GM23248 (cell line): ENCODE measurements at regions not wholly inside any gene's neighbourhood (a gene's known extent, or its start where the extent isn't known, plus 50 kb on each side); places are given as distances from the start of the nearest gene placed in this dataset.

Experiments used
- DNase-seq: peaks from one replicate; pipeline ENCODE4 v3.0.0-alpha.2; 2015
- H2AFZ ChIP-seq: fragments of 200-600 bp; sonication (generic); 2 replicates; pipeline ENCODE4 v1.6.1; 2016; ENCODE audit warnings: antibody characterized with exemption
- H3F3A ChIP-seq: fragments of 200-600 bp; sonication (generic); 2 replicates; pipeline ENCODE4 v1.6.1; 2016; ENCODE audit warnings: mild to moderate bottlenecking, antibody characterized with exemption, mixed run types; ENCODE audit not compliant: insufficient read depth
- H3K27ac ChIP-seq: fragments of 200-600 bp; sonication (generic); 2 replicates; pipeline ENCODE4 v1.5.1; 2016; ENCODE audit warnings: mild to moderate bottlenecking
- H3K27me3 ChIP-seq: fragments of 200-600 bp; sonication (generic); replicated peaks from 2 replicates; pipeline ENCODE4 v1.6.1; 2016; ENCODE audit warnings: mild to moderate bottlenecking; ENCODE audit not compliant: insufficient read depth
- H3K36me3 ChIP-seq: fragments of 200-600 bp; sonication (generic); 2 replicates; pipeline ENCODE4 v1.6.1; 2016; ENCODE audit warnings: low read depth, mild to moderate bottlenecking
- H3K4me1 ChIP-seq: fragments of 200-600 bp; sonication (generic); 2 replicates; pipeline ENCODE4 v1.6.1; 2016; ENCODE audit warnings: mild to moderate bottlenecking; ENCODE audit not compliant: insufficient read depth
- H3K4me2 ChIP-seq: fragments of 200-600 bp; sonication (generic); one replicate; pipeline ENCODE4 v1.6.1; 2016; ENCODE audit warnings: mild to moderate bottlenecking; ENCODE audit not compliant: unreplicated experiment
- H3K4me3 ChIP-seq: fragments of 200-600 bp; sonication (generic); 2 replicates; pipeline ENCODE4 v1.5.1; 2016; ENCODE audit warnings: mild to moderate bottlenecking
- H3K79me2 ChIP-seq: fragments of 200-600 bp; sonication (generic); 2 replicates; pipeline ENCODE4 v1.6.1; 2016; ENCODE audit warnings: mild to moderate bottlenecking; ENCODE audit not compliant: insufficient read depth
- H3K9ac ChIP-seq: fragments of 200-600 bp; sonication (generic); 2 replicates; pipeline ENCODE4 v1.6.1; 2016; ENCODE audit warnings: mild to moderate bottlenecking
- H3K9me2 ChIP-seq: fragments of 200-600 bp; sonication (generic); 2 replicates; pipeline ENCODE4 v1.6.1; 2016; ENCODE audit warnings: mixed run types, mild to moderate bottlenecking, moderate library complexity; ENCODE audit not compliant: insufficient read depth
- H3K9me3 ChIP-seq: fragments of 200-600 bp; sonication (generic); one replicate; pipeline ENCODE4 v1.6.1; 2017; ENCODE audit warnings: low read depth
- H4K20me1 ChIP-seq: fragments of 200-600 bp; sonication (generic); 2 replicates; pipeline ENCODE4 v1.6.0; 2016; ENCODE audit not compliant: insufficient read depth
- EZH2 ChIP-seq: fragments of 200-600 bp; sonication (generic); IDR thresholded peaks from 2 replicates; pipeline ENCODE4 v1.6.1; 2018; ENCODE audit warnings: antibody characterized with exemption, mild to moderate bottlenecking; ENCODE audit not compliant: insufficient read depth, poor library complexity, severe bottlenecking
- EZH2phosphoT487 ChIP-seq: fragments of 200-600 bp; sonication (generic); IDR thresholded peaks from 2 replicates; pipeline ENCODE4 v1.6.1; 2018; ENCODE audit warnings: antibody characterized with exemption, moderate library complexity, mild to moderate bottlenecking, low read depth; ENCODE audit not compliant: insufficient read depth
- WGBS, 2 experiments: methylation state at CpG; one replicate each; pipeline ENCODE4 v1.1.6; 2015 to 2017; ENCODE audit warnings: low lambda C conversion rate in 2 of 2, low coverage in 1 of 2; ENCODE audit errors: missing lambda C conversion rate in 2 of 2; 5-methylcytosine and 5-hydroxymethylcytosine counted together
- in situ Hi-C: fragments of 300-500 bp; cut with MboI; formaldehyde crosslinking; loops from 2 replicates; pipeline ENCODE4 v1.15.0; 2020

DNA sequence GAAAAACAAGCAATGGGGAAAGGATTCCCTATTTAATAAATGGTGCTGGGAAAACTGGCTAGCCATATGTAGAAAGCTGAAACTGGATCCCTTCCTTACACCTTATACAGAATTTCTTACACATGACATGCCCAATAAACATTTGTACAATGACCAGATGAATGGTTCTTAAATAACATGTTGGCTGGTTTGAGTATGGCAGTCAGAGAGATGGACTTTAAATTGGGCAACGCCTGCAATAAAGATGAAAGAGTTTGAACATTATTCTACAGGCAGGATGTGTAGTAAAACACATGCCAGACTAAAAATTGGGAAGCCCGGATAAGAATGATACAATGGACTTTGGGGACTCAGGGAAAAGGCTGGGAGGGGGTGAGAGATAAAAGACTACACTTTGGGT lies 360.6 kb upstream of the KITLG start:
- H3K9ac ChIP-seq = no peak overlapping the region
- no peaks in the 10 kb centered on the region for H3K79me2 ChIP-seq
- no peaks in the 10 kb centered on the region for H3K27me3 ChIP-seq
- peaks cover 13% of the 10 kb centered on the region for H3K4me1 ChIP-seq
- H3F3A ChIP-seq = peaks cover 2% of the 10 kb centered on the region; the same call in 1 of the 2 replicates
- H3K4me2 ChIP-seq = no peak overlapping the region
- no peak overlapping the region for H2AFZ ChIP-seq
- no peak overlapping the region for H3K27ac ChIP-seq
- in situ Hi-C loops = no loop called here
- H3K9me3 ChIP-seq = no peaks in the 10 kb centered on the region
- no peaks in the 10 kb centered on the region for H4K20me1 ChIP-seq
- no peaks in the 10 kb centered on the region for H3K36me3 ChIP-seq
- WGBS, 2 experiments = 69 to 76% methylated on average over 2 of the region's 2 CpGs
- no peak for DNase-seq
- no peaks in the 10 kb centered on the region for H3K9me2 ChIP-seq
- no peak overlapping the region for H3K4me3 ChIP-seq
- no peak for TF ChIP-seq EZH2
- no peak for TF ChIP-seq EZH2phosphoT487

DNA sequence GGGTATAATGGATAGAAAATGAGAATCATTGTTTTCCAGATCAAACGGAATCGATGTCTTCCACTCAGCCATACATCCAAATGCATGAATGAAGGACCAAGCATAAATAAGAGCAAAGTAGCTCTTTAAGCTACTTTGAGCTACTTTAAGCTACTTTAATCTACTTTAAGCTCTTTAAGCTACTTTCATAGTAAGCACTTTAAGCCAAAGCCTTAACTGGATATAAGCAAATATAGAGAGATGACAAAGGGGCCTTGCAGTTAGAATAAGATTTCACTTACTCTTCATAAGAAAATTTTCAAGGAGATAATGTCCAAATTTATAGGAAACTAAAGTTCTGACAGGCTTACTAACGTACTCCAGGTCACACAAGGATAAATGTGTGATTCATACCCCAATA lies 355.6 kb upstream of the KITLG start:
- H3K9ac ChIP-seq = no peak overlapping the region
- H3K79me2 ChIP-seq = no peaks in the 10 kb centered on the region
- no peaks in the 10 kb centered on the region for H3K36me3 ChIP-seq
- H3K4me3 ChIP-seq = no peak overlapping the region
- no peaks in the 10 kb centered on the region for H3K27me3 ChIP-seq
- 82% methylated on average over 3 of the region's 3 CpGs for WGBS, 2 experiments
- TF ChIP-seq EZH2 (no peak), EZH2phosphoT487 (no peak)
- in situ Hi-C loops = no loop called here
- peaks cover 13% of the 10 kb centered on the region for H3K4me1 ChIP-seq
- H3K27ac ChIP-seq = no peak overlapping the region
- H3K9me2 ChIP-seq = 0 out of 2 replicates have a peak, but pooled peaks cover 5% of the 10 kb centered on the region
- H3F3A ChIP-seq = no peaks in the 10 kb centered on the region
- DNase-seq = no peak
- no peaks in the 10 kb centered on the region for H3K9me3 ChIP-seq
- no peak overlapping the region for H3K4me2 ChIP-seq
- H4K20me1 ChIP-seq = no peaks in the 10 kb centered on the region
- peak overlapping the region; percentile 36; the same call in 1 of the 2 replicates for H2AFZ ChIP-seq

DNA sequence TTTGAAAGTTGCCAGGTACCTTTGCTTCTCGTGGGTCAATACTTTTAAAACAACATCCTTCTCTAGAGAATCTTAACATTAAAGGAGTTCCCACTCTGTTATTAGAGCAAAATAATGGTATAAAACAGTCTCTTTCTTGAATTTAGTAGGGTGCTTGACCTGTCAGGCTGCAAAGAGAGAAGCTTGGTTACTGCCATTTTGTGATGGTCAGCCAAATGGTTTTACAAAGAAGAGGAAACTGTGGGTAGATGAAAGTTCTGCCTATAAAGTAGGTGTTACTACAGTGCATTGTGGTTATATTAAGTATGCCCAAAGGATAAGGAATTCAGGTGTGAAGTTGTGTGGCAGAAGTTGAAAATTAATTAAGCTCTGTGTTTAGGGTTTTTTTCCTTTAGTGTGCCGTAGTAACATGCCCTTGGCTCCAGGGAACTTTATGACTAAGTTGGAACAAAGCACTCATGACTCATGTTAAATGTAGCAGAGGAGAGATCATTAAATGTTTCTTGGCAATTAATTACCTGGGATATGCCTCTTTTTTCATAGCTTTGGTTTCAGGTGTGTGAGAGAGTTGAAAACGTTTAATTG lies 354.0 kb upstream of the KITLG start:
- no peak for TF ChIP-seq EZH2phosphoT487
- TF ChIP-seq EZH2 = no peak
- Histone ChIP-seq H2AFZ (peak overlapping the region; percentile 60), H3K9me3 (no peaks in the 10 kb centered on the region), H3K79me2 (no peaks in the 10 kb centered on the region), H3K4me3 (no peak overlapping the region), H3K9ac (no peak overlapping the region), H4K20me1 (no peaks in the 10 kb centered on the region), H3K27ac (no peak overlapping the region), H3K36me3 (no peaks in the 10 kb centered on the region), H3K4me2 (peak overlapping the region; percentile 3), H3K4me1 (peaks cover 13% of the 10 kb centered on the region), H3K27me3 (no peaks in the 10 kb centered on the region), H3K9me2 (peaks cover 5% of the 10 kb centered on the region; the same call in 1 of the 2 replicates), H3F3A (no peaks in the 10 kb centered on the region)
- DNase-seq = peak; percentile 78
- 29 to 31% methylated on average over 3 of the region's 3 CpGs for WGBS, 2 experiments
- in situ Hi-C loops = no loop called here

DNA sequence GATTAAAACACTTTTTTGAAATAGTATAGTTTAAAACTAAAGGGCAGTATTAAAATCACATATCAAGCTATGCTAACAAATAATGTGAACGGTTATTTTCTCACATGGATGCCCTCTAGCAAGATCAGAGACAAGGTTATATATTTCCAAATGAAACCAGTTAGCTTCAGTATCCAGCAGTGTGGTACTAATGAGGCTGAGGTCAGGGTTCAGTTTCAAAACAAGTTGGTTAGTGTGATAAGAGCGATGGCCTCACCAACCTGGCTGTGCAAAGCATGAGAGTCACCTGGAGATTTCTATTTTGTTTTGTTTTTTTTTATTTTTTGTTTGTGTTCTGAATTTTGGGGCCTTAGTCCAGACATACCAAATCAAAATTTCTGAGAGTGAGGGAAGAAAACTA lies 352.2 kb upstream of the KITLG start:
- no peak overlapping the region for H2AFZ ChIP-seq
- H3K4me1 ChIP-seq = peaks cover 13% of the 10 kb centered on the region
- in situ Hi-C loops = no loop called here
- no peaks in the 10 kb centered on the region for H3K36me3 ChIP-seq
- H3K27ac ChIP-seq = no peak overlapping the region
- no peaks in the 10 kb centered on the region for H4K20me1 ChIP-seq
- H3K9ac ChIP-seq = no peak overlapping the region
- H3K4me2 ChIP-seq = no peak overlapping the region
- no peaks in the 10 kb centered on the region for H3K9me3 ChIP-seq
- TF ChIP-seq EZH2 = no peak
- no peak for TF ChIP-seq EZH2phosphoT487
- no peaks in the 10 kb centered on the region for H3K27me3 ChIP-seq
- DNase-seq = no peak
- H3K4me3 ChIP-seq = no peak overlapping the region
- no peaks in the 10 kb centered on the region for H3F3A ChIP-seq
- WGBS, 2 experiments = 92 to 100% methylated on average over 2 of the region's 2 CpGs
- peaks cover 5% of the 10 kb centered on the region; the same call in 1 of the 2 replicates for H3K9me2 ChIP-seq
- no peaks in the 10 kb centered on the region for H3K79me2 ChIP-seq

DNA sequence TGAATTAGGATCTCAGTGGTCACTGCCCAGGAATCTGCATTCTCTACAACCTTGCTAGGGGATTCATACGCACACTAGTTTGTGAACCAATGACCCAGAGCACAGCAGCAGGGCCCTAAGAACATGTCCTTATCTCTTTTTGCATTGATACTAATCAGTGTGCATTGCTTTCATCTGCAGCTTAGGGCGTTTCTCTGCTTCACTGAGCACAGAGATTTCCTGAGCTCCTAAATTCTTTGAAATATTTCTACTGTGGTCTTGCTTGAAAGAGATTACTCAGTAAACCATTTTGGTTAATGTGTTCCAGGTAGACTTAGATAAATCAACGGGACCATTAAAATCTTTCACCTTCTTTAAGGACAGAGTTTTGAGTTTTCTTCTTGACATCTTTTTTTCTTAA lies 351.3 kb upstream of the KITLG start:
- peaks cover 5% of the 10 kb centered on the region; the same call in 1 of the 2 replicates for H3K9me2 ChIP-seq
- H3K27me3 ChIP-seq = no peaks in the 10 kb centered on the region
- H3K79me2 ChIP-seq = no peaks in the 10 kb centered on the region
- no peaks in the 10 kb centered on the region for H3K9me3 ChIP-seq
- peaks cover 20% of the 10 kb centered on the region for H3K4me1 ChIP-seq
- in situ Hi-C loops = no loop called here
- H2AFZ ChIP-seq = no peak overlapping the region
- no peak for DNase-seq
- H3K4me2 ChIP-seq = no peak overlapping the region
- no peak overlapping the region for H3K4me3 ChIP-seq
- WGBS, 2 experiments = 85% methylated on average over 3 of the region's 3 CpGs
- H3K9ac ChIP-seq = no peak overlapping the region
- no peaks in the 10 kb centered on the region for H3K36me3 ChIP-seq
- H4K20me1 ChIP-seq = no peaks in the 10 kb centered on the region
- H3K27ac ChIP-seq = no peak overlapping the region
- TF ChIP-seq EZH2phosphoT487 (no peak), EZH2 (no peak)
- peaks cover 6% of the 10 kb centered on the region for H3F3A ChIP-seq
